Hematopoietic multipotent progenitor cell treated with erythropoietin and hydrocortisone succinate and interleukin-3 and kit ligand, for 6 days (in vitro differentiated cells): ENCODE measurements at regions not wholly inside any gene's neighbourhood (a gene's known extent, or its start where the extent isn't known, plus 50 kb on each side); places are given as distances from the start of the nearest gene placed in this dataset.

ENCODE experiments used
- DNase-seq: peaks from one replicate; pipeline ENCODE4 v3.0.0-alpha.2; 2015

- no peak for DNase-seq
Measured at GRCh38 chr3:189502256-189502655, 128.9 kb upstream of the TP63 start.

- peak; percentile 23 for DNase-seq
Measured at GRCh38 chr3:189502676-189503257, 128.4 kb upstream of the TP63 start.

DNA sequence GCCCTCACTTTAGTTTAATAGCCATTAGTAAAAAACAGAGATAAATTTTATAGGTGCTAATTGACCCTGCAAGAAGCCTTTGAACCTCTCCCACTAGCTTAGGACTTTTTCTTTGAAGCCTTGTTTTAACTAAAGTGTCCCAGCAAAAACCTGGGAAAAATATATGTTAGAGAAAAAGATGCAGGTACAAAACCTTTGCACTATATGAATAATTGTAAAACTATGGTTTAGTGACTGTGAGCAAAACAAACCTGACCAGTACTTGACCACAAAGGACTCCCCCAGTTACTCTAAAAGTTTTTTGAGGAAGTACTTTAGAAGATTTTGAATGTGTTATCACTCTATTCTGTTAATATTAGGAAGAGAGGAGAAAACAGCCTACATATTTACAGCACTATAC is 123.3 kb upstream of the TP63 start:
- DNase-seq, result peak; percentile 8

GRCh38 chr3:189508784-189509501 is 122.2 kb upstream of the TP63 start:
- no peak for DNase-seq

- peak; percentile 52 for DNase-seq
Measured at GRCh38 chr3:189512039-189512438, 119.2 kb upstream of the TP63 start.

DNA sequence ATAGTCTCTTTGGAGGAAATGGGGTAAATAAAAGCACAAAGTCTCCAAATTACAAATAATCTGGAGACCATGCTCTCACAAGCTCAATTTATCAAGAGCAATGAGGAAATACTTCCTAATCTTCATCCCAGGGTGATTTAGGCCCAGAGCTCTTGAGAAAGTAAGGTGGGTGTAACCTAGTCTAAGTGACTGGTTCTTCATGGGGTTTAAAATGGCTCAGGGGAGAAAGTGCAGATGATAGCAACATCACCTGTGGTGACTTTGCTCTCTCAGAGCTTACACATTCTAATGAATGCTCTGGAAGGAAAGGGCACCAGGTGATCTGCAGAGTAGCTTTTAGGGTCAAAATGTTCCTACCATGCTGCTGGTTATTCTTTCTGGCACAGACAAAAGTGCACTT is 118.4 kb upstream of the TP63 start:
- DNase-seq, result no peak

- no peak for DNase-seq
Measured at GRCh38 chr3:189513281-189514117, 117.7 kb upstream of the TP63 start.

DNA sequence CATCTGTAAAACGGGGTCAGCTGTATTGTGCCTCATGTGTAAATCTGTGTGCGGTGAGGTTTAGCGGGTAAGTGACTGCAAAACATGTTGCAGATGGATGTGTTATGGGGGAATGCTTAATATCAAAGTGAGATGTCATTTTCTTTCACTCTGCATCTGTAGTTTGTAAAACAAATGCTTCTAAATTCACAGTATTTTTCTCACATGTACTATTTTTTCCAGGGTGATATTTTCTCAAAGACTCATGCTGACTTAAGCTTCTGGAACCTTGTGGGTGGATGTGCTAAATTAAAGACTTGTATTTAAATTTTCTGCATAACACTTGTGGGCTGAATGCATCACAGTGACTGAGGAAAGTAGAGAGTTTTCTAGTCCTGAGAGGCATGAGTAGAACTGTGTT is 115.2 kb upstream of the TP63 start:
- no peak for DNase-seq

- DNase-seq, result no peak
Measured at GRCh38 chr3:189517981-189518380, 113.2 kb upstream of the TP63 start.

GRCh38 chr3:189519458-189519857 is 111.7 kb upstream of the TP63 start:
- no peak for DNase-seq

DNA sequence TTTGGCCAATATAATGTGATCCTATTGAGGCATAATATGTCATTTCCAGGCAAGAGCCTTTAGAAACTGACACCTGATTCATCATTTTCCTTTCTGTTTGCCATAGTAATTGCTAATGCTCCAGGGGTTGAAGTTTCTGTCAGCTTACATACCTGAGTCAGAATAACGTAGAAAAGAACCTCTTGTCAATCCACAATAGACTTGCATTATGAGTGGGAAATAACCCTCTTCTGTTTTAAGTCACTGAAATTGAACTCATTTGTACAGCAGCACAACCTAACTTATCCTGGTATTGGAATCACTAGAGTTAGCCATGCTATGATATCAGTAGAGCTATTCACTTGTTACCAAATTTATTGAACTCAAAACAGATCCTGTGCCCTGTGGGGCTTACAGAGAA is 101.7 kb upstream of the TP63 start:
- no peak for DNase-seq

GRCh38 chr3:189529889-189530471 is 101.2 kb upstream of the TP63 start:
- DNase-seq, result no peak

DNA sequence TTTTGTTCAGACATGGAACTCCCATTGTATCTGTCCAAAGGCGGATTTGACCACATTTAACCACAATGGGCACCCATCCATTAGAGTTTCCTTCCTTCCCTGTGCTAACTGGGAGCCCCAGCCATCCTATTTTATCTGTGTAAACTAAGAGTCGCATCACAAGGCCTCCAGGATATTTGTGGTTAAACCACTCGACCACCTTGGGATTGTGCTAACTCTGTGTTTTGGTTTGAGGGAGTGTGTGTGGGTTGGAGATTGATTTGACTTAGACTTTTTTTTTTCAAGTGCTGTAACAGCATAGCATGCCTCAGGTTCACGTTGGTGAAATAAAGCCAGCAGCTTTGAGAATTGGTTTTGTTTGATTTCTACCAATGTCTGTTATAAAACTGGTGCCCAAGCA is 100.4 kb upstream of the TP63 start:
- DNase-seq, result no peak

DNA sequence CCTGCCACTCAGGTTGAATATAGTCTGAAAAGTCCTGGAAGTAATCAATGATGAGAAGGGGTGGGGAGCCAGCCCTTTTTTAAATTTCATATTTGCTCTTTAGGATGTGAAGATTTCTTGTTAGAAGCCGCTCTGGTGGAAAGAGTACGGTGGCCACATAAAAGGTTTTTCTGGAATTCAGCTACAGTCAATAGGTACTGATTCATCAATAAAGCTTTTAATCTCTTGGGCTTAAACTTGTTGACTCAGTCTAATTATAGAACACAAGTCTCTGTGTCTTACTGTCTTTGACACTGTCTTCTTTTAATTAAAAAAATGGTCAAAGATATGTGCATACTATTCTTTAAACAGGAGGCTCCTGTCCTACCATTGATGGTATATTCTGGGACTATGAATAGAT is 99.9 kb upstream of the TP63 start:
- no peak for DNase-seq

DNA sequence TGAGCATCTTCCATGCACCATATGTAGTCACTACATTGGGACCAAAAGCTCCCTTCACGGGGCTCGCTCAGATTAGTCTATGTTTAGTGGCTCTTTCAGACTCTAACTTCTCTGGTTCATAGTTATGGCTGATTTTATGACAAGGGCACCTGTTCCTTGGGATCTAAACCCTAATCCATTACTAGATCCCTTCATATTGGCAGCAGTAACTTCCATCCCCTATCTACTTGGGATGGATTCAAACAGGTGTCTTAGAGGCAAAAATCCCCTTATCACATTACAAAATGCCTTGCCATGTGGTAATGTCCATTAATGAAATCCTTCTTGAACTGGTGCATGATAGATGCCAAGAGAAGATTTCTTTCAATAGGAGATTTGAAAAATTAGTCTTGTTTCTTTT is 96.7 kb upstream of the TP63 start:
- no peak for DNase-seq

DNA sequence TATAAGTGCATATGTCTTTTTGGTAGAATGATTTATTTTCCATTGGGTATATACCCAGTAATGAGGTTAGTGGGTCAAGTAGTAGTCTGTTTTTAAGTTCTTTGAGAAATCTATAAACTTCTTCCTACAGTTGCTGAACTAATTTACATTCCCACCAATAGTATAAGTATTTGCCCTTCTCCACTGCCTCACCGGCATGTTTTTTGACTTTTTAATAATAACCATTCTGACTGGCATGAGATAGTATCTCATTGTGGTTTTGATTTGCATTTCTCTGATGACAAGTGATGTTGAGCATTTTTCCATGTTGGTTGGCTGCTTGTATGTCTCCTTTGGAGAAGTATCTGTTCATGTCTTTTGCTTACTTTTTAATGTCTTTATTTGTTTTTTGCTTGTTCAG is 94.1 kb upstream of the TP63 start:
- no peak for DNase-seq

DNA sequence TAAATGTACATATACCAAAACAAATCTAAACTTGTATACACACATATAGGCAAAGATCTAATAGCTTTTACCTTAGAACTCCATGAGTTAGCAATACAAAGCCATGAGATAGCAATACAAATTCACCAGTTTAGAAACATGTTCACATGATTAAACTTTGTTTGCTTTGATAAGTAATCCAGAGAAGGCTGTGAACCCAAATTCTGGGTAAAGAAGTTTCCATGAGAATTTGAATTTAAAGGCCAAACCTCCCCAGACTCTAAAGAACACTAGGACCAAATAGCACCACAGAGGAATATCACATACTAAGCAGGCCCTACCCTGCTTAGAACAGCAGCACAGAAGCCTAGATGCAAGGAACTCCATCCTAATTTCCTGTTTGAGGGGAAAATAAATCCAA is 83.7 kb upstream of the TP63 start:
- no peak for DNase-seq

DNA sequence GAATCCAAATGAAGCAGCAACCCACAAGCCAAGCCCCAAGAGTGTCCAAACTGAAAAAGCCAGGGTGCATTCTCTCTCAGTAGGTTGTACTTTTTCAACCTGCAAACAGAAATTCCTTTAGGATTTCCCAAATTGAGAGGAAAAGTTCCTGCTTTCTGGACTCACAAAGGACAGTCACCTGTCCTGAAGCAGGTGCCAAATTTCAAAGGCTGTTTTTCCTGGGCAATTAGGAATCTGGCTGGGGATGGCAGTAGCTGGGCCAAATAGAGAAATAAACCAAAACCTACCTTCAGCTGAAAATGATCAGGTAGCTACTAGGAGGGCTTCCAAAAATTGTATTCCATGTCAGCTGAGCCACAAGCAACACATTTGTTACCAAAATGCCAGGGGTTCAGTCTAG is 83.1 kb upstream of the TP63 start:
- no peak for DNase-seq

DNA sequence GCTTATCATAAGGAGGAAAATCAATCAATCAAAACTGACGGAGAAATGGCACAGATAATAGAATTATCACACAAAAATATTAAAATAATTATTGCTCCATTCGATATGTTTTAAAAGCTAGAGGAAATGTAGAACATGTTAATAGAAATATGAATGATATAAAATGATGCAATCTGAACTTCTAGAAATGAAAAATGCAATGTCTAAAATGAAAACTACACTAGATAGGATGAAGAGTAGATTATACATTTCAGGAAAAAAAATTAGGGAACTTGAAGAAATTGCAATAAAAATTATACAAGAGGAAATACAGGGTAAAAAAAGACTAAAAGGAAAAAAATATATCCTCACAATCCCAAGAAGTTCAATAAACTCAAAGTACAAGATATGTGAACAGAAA is 80.2 kb upstream of the TP63 start:
- DNase-seq, result no peak

DNA sequence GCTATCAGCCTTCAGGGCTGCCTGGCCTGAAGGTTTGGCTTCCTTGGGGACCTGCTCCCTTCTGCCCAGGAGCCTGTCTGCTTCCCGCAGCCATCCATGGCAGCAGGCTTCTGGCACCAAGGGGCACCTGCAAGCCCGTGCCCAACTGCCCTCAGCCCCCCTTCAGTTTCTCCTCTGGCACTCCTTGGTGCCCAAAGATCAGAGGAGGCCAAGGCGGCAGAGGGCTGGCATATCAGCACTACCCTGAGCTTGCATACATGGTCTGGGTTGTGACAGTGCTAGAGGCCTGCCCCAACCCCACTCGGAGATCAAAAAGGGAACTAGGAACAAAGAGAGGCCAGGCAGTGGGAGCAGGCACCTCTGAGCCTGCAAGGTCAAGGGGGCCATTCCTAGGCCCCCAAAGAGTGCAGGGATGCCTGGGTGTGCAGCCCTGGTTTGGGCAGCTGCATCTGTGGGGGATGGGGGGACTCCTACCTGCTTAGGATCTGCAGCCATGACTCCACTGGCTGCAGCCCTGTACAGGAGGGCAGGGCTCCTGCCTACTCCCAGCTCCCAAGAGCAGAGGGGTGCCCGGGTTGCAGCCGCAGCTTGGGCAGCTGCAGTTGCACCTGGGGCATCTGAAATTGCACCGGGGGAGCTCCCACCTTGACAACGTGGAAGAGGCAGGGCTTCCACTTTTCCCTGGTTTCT is 76.2 kb upstream of the TP63 start:
- no peak for DNase-seq

DNA sequence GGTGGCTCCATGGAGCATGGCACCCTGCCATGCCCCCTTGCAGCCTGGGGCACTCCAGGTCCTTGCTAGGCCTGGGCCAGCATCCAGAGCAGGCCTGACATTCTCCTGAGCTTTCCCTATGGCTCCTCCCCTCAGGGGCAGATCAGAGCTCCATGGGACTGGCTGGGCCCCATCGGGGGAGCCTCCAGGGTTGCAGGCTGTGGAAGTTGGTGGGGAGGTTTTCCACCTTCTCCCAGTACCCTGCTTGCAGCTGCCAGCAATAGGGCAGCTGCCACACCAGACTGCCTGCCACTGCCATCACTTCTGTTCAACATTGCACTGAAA is 75.7 kb upstream of the TP63 start:
- no peak for DNase-seq

- DNase-seq, result no peak
Measured at GRCh38 chr3:189557824-189558223, 73.4 kb upstream of the TP63 start.

- DNase-seq, result no peak
Measured at GRCh38 chr3:189561256-189561655, 69.9 kb upstream of the TP63 start.
